ENCODE measurements at regions not wholly inside any gene's neighbourhood (a gene's known extent, or its start where the extent isn't known, plus 50 kb on each side); places are given as distances from the start of the nearest gene placed in this dataset.
"Not testable (repeated sequence)": the region's sequence is repeated elsewhere in the genome, so short reads cannot be mapped to it uniquely, and the experiment has no call there.

GRCh38 chr12:23253191-23253590, 628.2 kb downstream of the ETNK1 start:
- no peak for DNase-seq (ENCODE audit: low read depth)

- DNase-seq (ENCODE audit: low read depth), result not testable (repeated sequence)
Observed at GRCh38 chr12:23253910-23254309, 628.9 kb downstream of the ETNK1 start.

- DNase-seq (ENCODE audit: low read depth), result no peak
Observed at GRCh38 chr12:23259558-23259957, 634.6 kb downstream of the ETNK1 start.

GRCh38 chr12:23262670-23263069, 637.7 kb downstream of the ETNK1 start:
- no peak for DNase-seq (ENCODE audit: low read depth)

- no peak for DNase-seq (ENCODE audit: low read depth)
Observed at GRCh38 chr12:23277831-23278230, 652.9 kb downstream of the ETNK1 start.

- no peak for DNase-seq (ENCODE audit: low read depth)
Observed at GRCh38 chr12:23281295-23281694, 656.3 kb downstream of the ETNK1 start.

GRCh38 chr12:23282701-23283100, 657.7 kb downstream of the ETNK1 start:
- no peak for DNase-seq (ENCODE audit: low read depth)

GRCh38 chr12:23285764-23286530, 661.0 kb downstream of the ETNK1 start:
- DNase-seq (ENCODE audit: low read depth), result not testable (repeated sequence)

- no peak for DNase-seq (ENCODE audit: low read depth)
Observed at GRCh38 chr12:23290627-23291330, 658.7 kb downstream of the SOX5 start.

GRCh38 chr12:23303220-23303619, 646.2 kb downstream of the SOX5 start:
- DNase-seq (ENCODE audit: low read depth), result no peak

- no peak for DNase-seq (ENCODE audit: low read depth)
Observed at GRCh38 chr12:23303821-23304220, 645.6 kb downstream of the SOX5 start.

GRCh38 chr12:23333938-23334337, 615.5 kb downstream of the SOX5 start:
- DNase-seq (ENCODE audit: low read depth), result no peak

- DNase-seq (ENCODE audit: low read depth), result no peak
Observed at GRCh38 chr12:23335593-23335992, 613.9 kb downstream of the SOX5 start.

- DNase-seq (ENCODE audit: low read depth), result no peak
Observed at GRCh38 chr12:23337213-23337612, 612.3 kb downstream of the SOX5 start.

- DNase-seq (ENCODE audit: low read depth), result no peak
Observed at GRCh38 chr12:23340351-23340750, 609.1 kb downstream of the SOX5 start.

GRCh38 chr12:23342407-23342806, 607.1 kb downstream of the SOX5 start:
- DNase-seq (ENCODE audit: low read depth), result no peak

- no peak for DNase-seq (ENCODE audit: low read depth)
Observed at GRCh38 chr12:23349564-23349963, 599.9 kb downstream of the SOX5 start.

- DNase-seq (ENCODE audit: low read depth), result no peak
Observed at GRCh38 chr12:23350808-23351207, 598.7 kb downstream of the SOX5 start.

GRCh38 chr12:23352670-23353069, 596.8 kb downstream of the SOX5 start:
- no peak for DNase-seq (ENCODE audit: low read depth)

- no peak for DNase-seq (ENCODE audit: low read depth)
Observed at GRCh38 chr12:23354800-23355199, 594.7 kb downstream of the SOX5 start.

GRCh38 chr12:23356440-23356839, 593.0 kb downstream of the SOX5 start:
- DNase-seq (ENCODE audit: low read depth), result no peak

GRCh38 chr12:23356927-23357708, 592.4 kb downstream of the SOX5 start:
- no peak for DNase-seq (ENCODE audit: low read depth)

Data from iris pigment epithelial cell (primary cell).